Small intestine (tissue), 7 donors: ENCODE measurements at regions not wholly inside any gene's neighbourhood (a gene's known extent, or its start where the extent isn't known, plus 50 kb on each side); places are given as distances from the start of the nearest gene placed in this dataset.

Experiments
- DNase-seq, 2 donors: peaks; one replicate each; pipeline versions ENCODE4 v3.0.0 to v3.0.0-alpha.2; 2013
- FAIRE-seq: peaks from 2 replicates; lab custom pipeline; 2012; peaks lifted over from hg19 to GRCh38; lab: Jason Lieb, UNC
- H3K27ac ChIP-seq, 3 donors: one replicate each; pipeline ENCODE4 v1.5.1; 2013; ENCODE audit warnings: low read length in 2 of 3, mild to moderate bottlenecking in 2 of 3, control low read depth in 1 of 3, inconsistent platforms in 1 of 3, low read depth in 1 of 3, moderate library complexity in 1 of 3
- H3K27me3 ChIP-seq, 3 donors: one replicate each; pipeline ENCODE4 v1.6.1; 2013; ENCODE audit warnings: low read length in 3 of 3, inconsistent platforms in 1 of 3; ENCODE audit not compliant: control insufficient read depth in 3 of 3, insufficient read depth in 3 of 3
- H3K36me3 ChIP-seq, 3 donors: one replicate each; pipeline ENCODE4 v1.6.1; 2013; ENCODE audit warnings: low read length in 3 of 3, inconsistent platforms in 1 of 3, low read depth in 1 of 3, mild to moderate bottlenecking in 1 of 3, moderate library complexity in 1 of 3; ENCODE audit not compliant: control insufficient read depth in 3 of 3, insufficient read depth in 2 of 3
- H3K4me1 ChIP-seq, 3 donors: one replicate each; pipeline ENCODE4 v1.6.1; 2013; ENCODE audit warnings: low read length in 2 of 3, inconsistent platforms in 1 of 3, low read depth in 1 of 3, mild to moderate bottlenecking in 1 of 3, moderate library complexity in 1 of 3; ENCODE audit not compliant: control insufficient read depth in 3 of 3, insufficient read depth in 2 of 3
- H3K4me3 ChIP-seq, 3 donors: one replicate each; pipeline ENCODE4 v1.5.1; 2013; ENCODE audit warnings: low read length in 3 of 3, control low read depth in 1 of 3, inconsistent platforms in 1 of 3, low read depth in 1 of 3, mild to moderate bottlenecking in 1 of 3, moderate library complexity in 1 of 3
- H3K9me3 ChIP-seq, 2 donors: one replicate each; pipeline ENCODE4 v1.6.1; 2013; ENCODE audit warnings: low read depth in 1 of 2, low read length in 1 of 2; ENCODE audit not compliant: control insufficient read depth in 2 of 2, insufficient read depth in 1 of 2
- WGBS, 3 donors: extraction: QIAGEN DNeasy Blood & Tissue Kit; methylation state at CpG; one replicate each; pipeline ENCODE4 v1.1.7; 2013; 5-methylcytosine and 5-hydroxymethylcytosine counted together
- donor health status: healthy with polysubstance abuse.
- donor health status: control.
- donor health status: control.
- donor health status: Bipolar disorder and iron deficiency.
- donor health status: healthy.

DNA sequence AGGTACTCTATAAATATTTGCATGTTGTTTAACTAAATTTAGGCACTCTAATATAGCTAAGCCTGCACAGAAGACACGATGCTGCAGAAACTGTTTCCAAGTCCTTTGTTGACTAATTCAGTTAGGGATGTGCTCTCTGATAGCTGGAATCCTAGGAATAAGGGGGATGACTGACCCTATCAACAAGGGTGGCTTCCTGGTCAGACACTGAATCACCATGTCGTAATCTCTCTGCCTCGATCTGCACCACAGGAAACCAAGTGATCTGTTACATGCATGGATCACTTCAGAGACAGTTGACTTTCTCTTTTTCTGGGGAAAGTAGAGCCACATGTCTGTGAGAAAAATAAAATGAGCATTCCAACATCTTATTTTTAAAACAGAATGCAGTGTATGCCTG lies 169.1 kb downstream of the GUCY2F start:
- no peaks in the 10 kb centered on the region for H3K36me3 ChIP-seq
- FAIRE-seq: no peak
- WGBS, 3 donors: 55 to 63% (median 62%) methylated on average over 2 to 3 of the region's 3 CpGs

GRCh38 chrX:109310031-109310430 lies 171.9 kb downstream of the GUCY2F start:
- Histone ChIP-seq H3K27me3 (no peaks in the 10 kb centered on the region), H3K36me3 (no peaks in the 10 kb centered on the region), H3K9me3 (no peaks in the 10 kb centered on the region), H3K27ac (no peak overlapping the region), H3K4me3 (no peak overlapping the region), H3K4me1 (no peaks in the 10 kb centered on the region)
- 75 to 88% (median 86%) methylated on average over 8 of the region's 8 CpGs for WGBS, 3 donors
- no peak for FAIRE-seq
- DNase-seq: no peak

More for the DNA sequence above, 169.1 kb downstream of the GUCY2F start:
- Histone ChIP-seq H3K4me1 (no peaks in the 10 kb centered on the region), H3K27me3 (no peaks in the 10 kb centered on the region), H3K9me3 (no peaks in the 10 kb centered on the region), H3K27ac (no peak overlapping the region), H3K4me3 (no peak overlapping the region)
- DNase-seq: no peak

GRCh38 chrX:109301177-109301576 lies 180.7 kb downstream of the GUCY2F start:
- H3K4me1 ChIP-seq: no peaks in the 10 kb centered on the region
- no peaks in the 10 kb centered on the region for H3K27me3 ChIP-seq
- 61 to 78% (median 77%) methylated on average over 2 of the region's 2 CpGs for WGBS, 3 donors
- H3K27ac ChIP-seq: no peak overlapping the region
- no peaks in the 10 kb centered on the region for H3K36me3 ChIP-seq
- DNase-seq (no peak), FAIRE-seq (no peak)
- H3K9me3 ChIP-seq: no peaks in the 10 kb centered on the region
- no peak overlapping the region for H3K4me3 ChIP-seq

- H3K27ac ChIP-seq: no peak overlapping the region
- no peak for FAIRE-seq
These were observed 181.5 kb downstream of the GUCY2F start for GRCh38 chrX:109300415-109300814.

GRCh38 chrX:109299091-109299490 lies 182.8 kb downstream of the GUCY2F start:
- no peaks in the 10 kb centered on the region for H3K4me1 ChIP-seq
- H3K27ac ChIP-seq: no peak overlapping the region
- FAIRE-seq (no peak), DNase-seq (no peak)
- H3K27me3 ChIP-seq: no peaks in the 10 kb centered on the region
- 63 to 90% (median 67%) methylated on average over 2 of the region's 2 CpGs for WGBS, 3 donors
- no peaks in the 10 kb centered on the region for H3K36me3 ChIP-seq
- H3K4me3 ChIP-seq: no peak overlapping the region
- H3K9me3 ChIP-seq: no peaks in the 10 kb centered on the region

More at GRCh38 chrX:109300415-109300814, 181.5 kb downstream of the GUCY2F start:
- Histone ChIP-seq H3K36me3 (no peaks in the 10 kb centered on the region), H3K9me3 (no peaks in the 10 kb centered on the region), H3K4me3 (no peak overlapping the region), H3K4me1 (no peaks in the 10 kb centered on the region), H3K27me3 (no peaks in the 10 kb centered on the region)
- 23 to 45% (median 23%) methylated on average over 1 of the region's 1 CpG for WGBS, 3 donors
- no peak for DNase-seq

- WGBS, 3 donors: 30 to 56% (median 39%) methylated on average over 4 of the region's 4 CpGs
- Histone ChIP-seq H3K9me3 (no peaks in the 10 kb centered on the region), H3K36me3 (no peaks in the 10 kb centered on the region), H3K4me3 (no peak overlapping the region), H3K4me1 (no peaks in the 10 kb centered on the region), H3K27ac (no peak overlapping the region), H3K27me3 (no peaks in the 10 kb centered on the region)
- DNase-seq: no peak
- FAIRE-seq: no peak
These were observed 187.6 kb downstream of the GUCY2F start for GRCh38 chrX:109294097-109294814.

GRCh38 chrX:109283870-109284269 lies 198.0 kb downstream of the GUCY2F start:
- Histone ChIP-seq H3K4me3 (no peak overlapping the region), H3K9me3 (no peaks in the 10 kb centered on the region), H3K27me3 (no peaks in the 10 kb centered on the region), H3K27ac (no peak overlapping the region), H3K4me1 (peaks cover 0 to 8% (median 0%) of the 10 kb centered on the region in 3 donors), H3K36me3 (no peaks in the 10 kb centered on the region)
- DNase-seq (no peak), FAIRE-seq (no peak)
- 75 to 84% (median 82%) methylated on average over 1 of the region's 1 CpG for WGBS, 3 donors

GRCh38 chrX:109281483-109282275 lies 200.2 kb downstream of the GUCY2F start:
- Histone ChIP-seq H3K36me3 (no peaks in the 10 kb centered on the region), H3K27ac (peak overlapping the region in 1 of 3 donors; percentile 33), H3K9me3 (peaks cover 0 to 3% of the 10 kb centered on the region in 2 donors), H3K27me3 (no peaks in the 10 kb centered on the region), H3K4me3 (no peak overlapping the region), H3K4me1 (peaks cover 0 to 8% (median 0%) of the 10 kb centered on the region in 3 donors)
- WGBS, 3 donors: 2 to 5% (median 4%) methylated on average over 3 of the region's 3 CpGs
- DNase-seq (peak; percentile 69 to 92), FAIRE-seq (no peak)
